ENCODE measurements at regions not wholly inside any gene's neighbourhood (a gene's known extent, or its start where the extent isn't known, plus 50 kb on each side); places are given as distances from the start of the nearest gene placed in this dataset.

DNA sequence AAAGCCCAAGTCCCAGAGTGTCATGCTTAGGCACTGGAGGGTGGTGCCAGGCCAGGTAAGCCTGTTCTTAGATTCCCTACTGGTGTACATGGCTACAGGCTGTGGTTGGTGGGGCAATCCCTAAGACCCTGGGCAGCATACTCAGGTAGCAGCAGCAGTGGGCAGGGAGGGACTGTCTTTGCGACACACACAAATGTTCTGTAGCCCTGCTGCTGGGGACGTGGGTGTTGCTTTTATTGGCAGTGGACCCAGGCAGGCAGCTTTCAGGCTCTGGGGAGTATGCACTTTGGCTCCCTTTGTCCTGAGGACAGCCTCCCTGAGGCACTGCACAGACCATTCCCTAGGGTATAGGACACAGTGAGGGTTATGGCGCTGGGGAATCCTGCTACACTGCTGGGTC, 137.1 kb upstream of the ADAMTS19 start:
- H3K4me3 ChIP-seq (replicated peaks; ENCODE audit: low read depth, low read length) = no peak overlapping the region
- H3K27me3 ChIP-seq (replicated peaks; ENCODE audit: control insufficient read depth, insufficient read depth, low read length) = no peaks in the 10 kb centered on the region
- no peak for DNase-seq (ENCODE audit: extremely low read depth, insufficient read length)
- no peaks in the 10 kb centered on the region for H3K36me3 ChIP-seq (ENCODE audit: control insufficient read depth, insufficient read depth, low read length)
- TF ChIP-seq, protein P1, sequence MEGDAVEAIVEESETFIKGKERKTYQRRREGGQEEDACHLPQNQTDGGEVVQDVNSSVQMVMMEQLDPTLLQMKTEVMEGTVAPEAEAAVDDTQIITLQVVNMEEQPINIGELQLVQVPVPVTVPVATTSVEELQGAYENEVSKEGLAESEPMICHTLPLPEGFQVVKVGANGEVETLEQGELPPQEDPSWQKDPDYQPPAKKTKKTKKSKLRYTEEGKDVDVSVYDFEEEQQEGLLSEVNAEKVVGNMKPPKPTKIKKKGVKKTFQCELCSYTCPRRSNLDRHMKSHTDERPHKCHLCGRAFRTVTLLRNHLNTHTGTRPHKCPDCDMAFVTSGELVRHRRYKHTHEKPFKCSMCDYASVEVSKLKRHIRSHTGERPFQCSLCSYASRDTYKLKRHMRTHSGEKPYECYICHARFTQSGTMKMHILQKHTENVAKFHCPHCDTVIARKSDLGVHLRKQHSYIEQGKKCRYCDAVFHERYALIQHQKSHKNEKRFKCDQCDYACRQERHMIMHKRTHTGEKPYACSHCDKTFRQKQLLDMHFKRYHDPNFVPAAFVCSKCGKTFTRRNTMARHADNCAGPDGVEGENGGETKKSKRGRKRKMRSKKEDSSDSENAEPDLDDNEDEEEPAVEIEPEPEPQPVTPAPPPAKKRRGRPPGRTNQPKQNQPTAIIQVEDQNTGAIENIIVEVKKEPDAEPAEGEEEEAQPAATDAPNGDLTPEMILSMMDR (IDR thresholded peaks at IDR 0.05; ENCODE audit: insufficient read depth, low read length, poor library complexity, severe bottlenecking) = no peak

DNA sequence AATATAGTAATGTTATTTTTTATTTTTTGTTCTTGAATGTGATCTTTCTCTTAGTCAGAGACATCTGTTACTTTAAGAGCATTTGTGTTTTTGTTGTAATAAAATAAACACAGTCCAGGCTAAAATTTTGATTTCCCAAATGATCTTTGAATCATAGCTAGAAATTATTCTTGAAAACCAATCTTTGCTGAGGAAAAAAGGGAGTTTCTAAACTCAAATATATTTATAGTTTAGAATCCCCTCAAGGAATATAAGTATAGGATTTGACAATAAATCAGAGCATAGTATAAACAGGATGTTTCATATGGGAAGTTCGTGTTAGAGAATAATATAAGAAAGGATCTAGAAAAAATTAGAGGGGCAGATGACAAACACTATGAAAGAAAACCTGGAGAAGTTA, 118.8 kb upstream of the ADAMTS19 start:
- no peak overlapping the region for H3K4me3 ChIP-seq (replicated peaks; ENCODE audit: low read depth, low read length)
- no peaks in the 10 kb centered on the region for H3K27me3 ChIP-seq (replicated peaks; ENCODE audit: control insufficient read depth, insufficient read depth, low read length)
- H3K36me3 ChIP-seq (ENCODE audit: control insufficient read depth, insufficient read depth, low read length) = no peaks in the 10 kb centered on the region
- no peak for DNase-seq (ENCODE audit: extremely low read depth, insufficient read length)
- TF ChIP-seq, protein P1 (IDR thresholded peaks at IDR 0.05; ENCODE audit: insufficient read depth, low read length, poor library complexity, severe bottlenecking) = no peak

DNA sequence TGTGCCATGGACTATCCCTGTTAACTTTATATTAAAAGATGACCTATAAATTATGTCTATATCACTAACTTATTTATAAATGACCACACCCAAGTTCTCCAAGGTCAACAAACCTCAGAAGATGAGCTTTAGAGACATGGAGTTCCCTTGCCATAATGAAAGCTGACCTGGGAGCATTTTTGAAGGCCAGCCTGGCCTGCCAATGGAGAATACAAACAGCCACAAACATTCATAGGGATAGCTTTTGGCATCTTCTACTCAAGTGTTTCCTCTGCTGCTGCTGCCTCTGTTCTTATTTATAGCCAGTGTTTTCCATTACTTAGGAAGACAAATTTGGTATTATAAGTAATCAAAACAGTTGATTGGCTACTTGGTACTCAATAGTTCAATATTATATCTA, 117.3 kb upstream of the ADAMTS19 start:
- H3K27me3 ChIP-seq (replicated peaks; ENCODE audit: control insufficient read depth, insufficient read depth, low read length) = no peaks in the 10 kb centered on the region
- TF ChIP-seq, protein P1 (IDR thresholded peaks at IDR 0.05; ENCODE audit: insufficient read depth, low read length, poor library complexity, severe bottlenecking) = no peak
- no peaks in the 10 kb centered on the region for H3K36me3 ChIP-seq (ENCODE audit: control insufficient read depth, insufficient read depth, low read length)
- no peak overlapping the region for H3K4me3 ChIP-seq (replicated peaks; ENCODE audit: low read depth, low read length)
- DNase-seq (ENCODE audit: extremely low read depth, insufficient read length) = no peak

DNA sequence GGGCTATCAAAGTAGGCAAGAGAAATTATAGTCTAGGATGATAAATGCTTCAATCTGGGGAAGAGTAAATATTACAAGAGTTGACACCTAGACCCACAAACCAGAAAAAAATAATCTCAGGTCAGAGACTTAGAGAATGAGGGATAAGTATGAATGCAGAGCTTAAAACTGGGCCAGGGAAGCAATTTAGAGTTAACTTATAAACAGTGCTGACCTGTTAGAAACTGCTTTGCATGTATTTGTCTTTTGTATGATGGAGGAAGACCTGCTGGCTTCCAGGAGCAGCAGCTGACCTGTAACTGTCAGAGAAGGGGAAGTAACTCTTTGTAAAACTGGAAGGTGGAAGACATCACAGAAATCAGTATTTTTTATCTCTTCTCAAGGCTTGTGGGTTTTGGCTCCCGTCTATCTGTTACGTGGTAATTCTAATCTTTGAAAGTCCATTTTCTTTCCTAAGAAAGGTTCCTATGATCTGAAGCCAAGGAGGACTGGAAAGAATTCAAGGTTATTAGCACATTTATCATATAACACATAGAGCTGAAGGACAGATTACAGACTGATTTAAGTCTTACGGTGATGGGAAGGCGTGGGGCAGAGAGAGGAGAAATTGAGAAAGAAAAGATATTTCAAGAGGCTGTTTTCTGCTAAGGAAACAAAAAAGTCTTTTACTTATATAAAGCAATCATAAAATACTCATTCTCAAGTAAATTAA, 114.7 kb upstream of the ADAMTS19 start:
- DNase-seq (ENCODE audit: extremely low read depth, insufficient read length) = no peak
- Histone ChIP-seq H3K4me3 (replicated peaks; ENCODE audit: low read depth, low read length) (no peak overlapping the region), H3K36me3 (ENCODE audit: control insufficient read depth, insufficient read depth, low read length) (no peaks in the 10 kb centered on the region), H3K27me3 (replicated peaks; ENCODE audit: control insufficient read depth, insufficient read depth, low read length) (no peaks in the 10 kb centered on the region)
- TF ChIP-seq, protein P1 (IDR thresholded peaks at IDR 0.05; ENCODE audit: insufficient read depth, low read length, poor library complexity, severe bottlenecking) = no peak

DNA sequence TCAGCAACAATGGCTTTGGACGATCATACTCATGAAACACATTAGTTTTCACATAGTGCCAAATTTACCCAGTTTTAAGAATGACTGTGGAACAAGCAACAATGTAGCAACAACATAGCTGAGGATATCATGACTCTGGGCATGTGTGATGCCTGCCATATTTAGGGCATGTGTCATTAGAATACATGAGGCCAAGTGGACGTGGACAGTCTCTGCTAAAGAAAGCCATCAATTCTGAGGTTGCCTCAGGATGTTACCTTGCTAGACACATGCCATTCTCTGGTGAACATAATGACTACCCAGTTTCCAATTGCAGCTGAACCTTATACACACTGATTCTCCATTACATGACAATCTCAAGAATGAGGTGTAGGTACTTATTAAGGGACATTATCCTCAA, 103.3 kb upstream of the ADAMTS19 start:
- Histone ChIP-seq H3K4me3 (replicated peaks; ENCODE audit: low read depth, low read length) (no peak overlapping the region), H3K27me3 (replicated peaks; ENCODE audit: control insufficient read depth, insufficient read depth, low read length) (no peaks in the 10 kb centered on the region), H3K36me3 (ENCODE audit: control insufficient read depth, insufficient read depth, low read length) (no peaks in the 10 kb centered on the region)
- TF ChIP-seq, protein P1 (IDR thresholded peaks at IDR 0.05; ENCODE audit: insufficient read depth, low read length, poor library complexity, severe bottlenecking) = no peak
- no peak for DNase-seq (ENCODE audit: extremely low read depth, insufficient read length)

DNA sequence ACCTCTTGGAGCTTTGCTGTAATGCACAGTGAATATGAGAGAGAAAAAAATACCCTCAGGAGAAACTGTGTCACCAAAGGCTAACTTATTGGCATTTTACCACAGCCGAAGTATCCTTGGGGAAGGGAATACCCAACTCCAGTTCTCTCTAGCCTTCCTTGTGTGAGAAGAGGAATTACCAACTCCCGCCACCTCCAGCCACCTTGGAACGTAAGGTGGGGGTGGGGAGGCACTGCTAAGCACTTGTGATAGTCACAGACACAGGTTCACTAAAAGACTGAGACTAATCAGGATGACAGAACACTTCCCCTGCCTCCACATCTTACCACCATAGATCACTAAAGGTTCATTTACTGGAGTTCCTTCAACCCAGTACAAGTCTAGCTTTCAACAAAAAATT, 102.0 kb upstream of the ADAMTS19 start:
- TF ChIP-seq, protein P1 (IDR thresholded peaks at IDR 0.05; ENCODE audit: insufficient read depth, low read length, poor library complexity, severe bottlenecking) = no peak
- H3K4me3 ChIP-seq (replicated peaks; ENCODE audit: low read depth, low read length) = no peak overlapping the region
- no peaks in the 10 kb centered on the region for H3K27me3 ChIP-seq (replicated peaks; ENCODE audit: control insufficient read depth, insufficient read depth, low read length)
- no peaks in the 10 kb centered on the region for H3K36me3 ChIP-seq (ENCODE audit: control insufficient read depth, insufficient read depth, low read length)
- DNase-seq (ENCODE audit: extremely low read depth, insufficient read length) = no peak

Measured in GM06990 (cell line).